ENCODE measurements at regions not wholly inside any gene's neighbourhood (a gene's known extent, or its start where the extent isn't known, plus 50 kb on each side); places are given as distances from the start of the nearest gene placed in this dataset.

DNA sequence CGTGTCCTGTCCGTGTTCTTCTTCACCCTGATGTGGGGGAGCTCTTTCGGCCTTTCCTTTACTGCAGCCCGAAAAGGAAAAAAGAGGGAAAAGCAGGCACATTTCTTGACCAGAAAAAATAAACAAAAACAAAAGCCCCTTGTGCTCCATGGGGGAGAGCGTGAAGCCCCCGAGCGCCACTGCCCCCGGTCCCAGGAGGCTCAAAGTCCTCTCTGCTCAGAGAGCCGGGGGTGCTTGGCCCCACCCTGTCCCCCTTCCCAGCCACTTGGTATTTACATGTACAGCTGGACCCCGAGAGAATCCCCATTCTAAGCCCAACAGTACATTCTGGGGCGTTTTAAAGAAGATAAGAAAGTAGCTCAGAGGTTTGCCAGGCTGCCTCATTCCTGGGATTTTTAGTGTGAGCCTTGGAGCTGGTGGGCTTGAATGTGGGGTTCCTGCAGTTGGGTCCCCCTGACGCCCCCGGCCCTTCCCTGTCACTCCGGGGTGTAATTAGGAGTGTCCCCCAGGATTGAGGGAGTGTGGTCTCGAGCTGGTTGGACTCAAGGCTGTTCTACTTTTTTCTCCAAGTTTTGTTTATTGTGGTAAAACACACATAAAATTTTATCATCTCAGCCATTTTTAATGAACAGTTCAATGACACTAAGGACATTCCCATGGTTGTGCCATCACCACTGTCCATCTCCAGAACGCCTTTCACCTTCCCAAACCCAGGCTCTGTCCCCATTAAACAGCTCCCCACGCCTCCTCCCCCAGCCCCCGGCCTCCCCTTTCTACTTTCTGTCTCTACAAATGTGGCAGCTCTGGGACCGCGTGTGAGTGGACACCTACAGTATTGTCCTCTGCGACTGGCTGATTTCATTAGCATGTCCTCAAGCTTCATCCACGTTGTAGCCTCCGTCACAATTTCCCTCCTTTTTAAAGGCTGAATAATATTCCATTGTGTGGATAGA is 55.7 kb upstream of the BHLHE23 start:
- Histone ChIP-seq H3K27me3 (replicated peaks in 1 of 4; ENCODE audit: control extremely low read depth in 1 of 4, control insufficient read depth in 3 of 4, insufficient read depth in 4 of 4, low read length in 3 of 4) (peaks cover 0 to 25% (median 3%) of the 10 kb centered on the region in 4 experiments), H3K9me3 (ENCODE audit: control extremely low read depth in 1 of 3, control insufficient read depth in 2 of 3, insufficient read depth in 1 of 3, low read length in 2 of 3) (peaks cover 0 to 12% (median 0%) of the 10 kb centered on the region in 3 donors), H3K79me2 (ENCODE audit: control insufficient read depth, insufficient read depth, low read length) (no peaks in the 10 kb centered on the region), H4K20me1 (ENCODE audit: control insufficient read depth, insufficient read depth, low read length, poor library complexity, severe bottlenecking) (no peaks in the 10 kb centered on the region), H3K27ac (ENCODE audit: low read length in 2 of 2) (no peak overlapping the region), H3K4me2 (replicated peaks; ENCODE audit: low read depth, low read length, poor library complexity, severe bottlenecking) (no peak overlapping the region), H3K4me1 (ENCODE audit: control insufficient read depth in 2 of 2, insufficient read depth in 2 of 2, low read length in 2 of 2) (no peaks in the 10 kb centered on the region), H3K9ac (ENCODE audit: low read length) (no peak overlapping the region), H3K36me3 (replicated peaks in 1 of 2; ENCODE audit: control extremely low read depth in 1 of 2, control insufficient read depth in 1 of 2, extremely low read depth in 1 of 2, insufficient read depth in 2 of 2, low read length in 1 of 2) (no peaks in the 10 kb centered on the region), H3K4me3 (ENCODE audit: control extremely low read depth in 1 of 5, extremely low read depth in 1 of 5, insufficient read depth in 1 of 5, low read depth in 2 of 5, low read length in 4 of 5) (no peak overlapping the region), H2AFZ (ENCODE audit: insufficient read depth, low read depth, low read length, poor library complexity, severe bottlenecking) (no peak overlapping the region)
- POLR2A ChIA-PET: no interaction called here
- Mint-ChIP-seq H3K4me1 (no peaks in the 10 kb centered on the region), H3K27me3 (peaks cover 24% of the 10 kb centered on the region), H3K9me3 (ENCODE audit: insufficient read depth) (no peaks in the 10 kb centered on the region), H3K4me3 (no peak overlapping the region), H3K27ac (no peak overlapping the region)
- TF ChIP-seq, protein P1, sequence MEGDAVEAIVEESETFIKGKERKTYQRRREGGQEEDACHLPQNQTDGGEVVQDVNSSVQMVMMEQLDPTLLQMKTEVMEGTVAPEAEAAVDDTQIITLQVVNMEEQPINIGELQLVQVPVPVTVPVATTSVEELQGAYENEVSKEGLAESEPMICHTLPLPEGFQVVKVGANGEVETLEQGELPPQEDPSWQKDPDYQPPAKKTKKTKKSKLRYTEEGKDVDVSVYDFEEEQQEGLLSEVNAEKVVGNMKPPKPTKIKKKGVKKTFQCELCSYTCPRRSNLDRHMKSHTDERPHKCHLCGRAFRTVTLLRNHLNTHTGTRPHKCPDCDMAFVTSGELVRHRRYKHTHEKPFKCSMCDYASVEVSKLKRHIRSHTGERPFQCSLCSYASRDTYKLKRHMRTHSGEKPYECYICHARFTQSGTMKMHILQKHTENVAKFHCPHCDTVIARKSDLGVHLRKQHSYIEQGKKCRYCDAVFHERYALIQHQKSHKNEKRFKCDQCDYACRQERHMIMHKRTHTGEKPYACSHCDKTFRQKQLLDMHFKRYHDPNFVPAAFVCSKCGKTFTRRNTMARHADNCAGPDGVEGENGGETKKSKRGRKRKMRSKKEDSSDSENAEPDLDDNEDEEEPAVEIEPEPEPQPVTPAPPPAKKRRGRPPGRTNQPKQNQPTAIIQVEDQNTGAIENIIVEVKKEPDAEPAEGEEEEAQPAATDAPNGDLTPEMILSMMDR (IDR thresholded peaks at IDR 0.05): no peak
- no peak for TF ChIP-seq EZH2 (IDR thresholded peaks at IDR 0.05; ENCODE audit: borderline replicate concordance, insufficient read depth, low read depth, low read length, poor library complexity, severe bottlenecking)
- intact Hi-C loops (cut with micrococcal nuclease): no loop called here
- WGBS (ENCODE audit: insufficient coverage): 89% methylated on average over 13 of the region's 23 CpGs
- ATAC-seq (ENCODE audit: low read depth) (no peak), DNase-seq (no peak)
- CTCF ChIA-PET: no interaction called here

DNA sequence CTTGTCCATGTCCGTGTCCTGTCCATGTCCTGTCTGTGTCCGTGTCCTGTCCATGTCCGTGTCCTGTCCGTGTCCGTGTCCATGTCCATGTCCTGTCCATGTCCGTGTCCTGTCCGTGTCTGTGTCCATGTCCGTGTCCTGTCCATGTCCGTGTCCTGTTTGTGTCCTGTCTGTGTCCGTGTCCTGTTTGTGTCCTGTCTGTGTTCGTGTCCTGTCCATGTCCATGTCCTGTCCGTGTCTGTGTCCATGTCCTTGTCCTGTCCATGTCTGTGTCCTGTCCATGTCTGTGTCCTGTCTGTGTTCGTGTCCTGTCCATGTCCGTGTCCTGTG is 55.0 kb upstream of the BHLHE23 start:
- WGBS (ENCODE audit: insufficient coverage): 94% methylated on average over 14 of the region's 14 CpGs
- no peak for ATAC-seq (ENCODE audit: low read depth)
- Histone ChIP-seq H3K36me3 (replicated peaks in 1 of 2; ENCODE audit: control extremely low read depth in 1 of 2, control insufficient read depth in 1 of 2, extremely low read depth in 1 of 2, insufficient read depth in 2 of 2, low read length in 1 of 2) (no peaks in the 10 kb centered on the region), H3K9me3 (ENCODE audit: control extremely low read depth in 1 of 3, control insufficient read depth in 2 of 3, insufficient read depth in 1 of 3, low read length in 2 of 3) (peaks cover 0 to 13% (median 0%) of the 10 kb centered on the region in 3 donors), H3K27ac (ENCODE audit: low read length in 2 of 2) (no peak overlapping the region), H3K27me3 (replicated peaks in 1 of 4; ENCODE audit: control extremely low read depth in 1 of 4, control insufficient read depth in 3 of 4, insufficient read depth in 4 of 4, low read length in 3 of 4) (peaks cover 0 to 27% (median 3%) of the 10 kb centered on the region in 4 experiments), H3K4me2 (replicated peaks; ENCODE audit: low read depth, low read length, poor library complexity, severe bottlenecking) (no peak overlapping the region), H3K9ac (ENCODE audit: low read length) (no peak overlapping the region), H2AFZ (ENCODE audit: insufficient read depth, low read depth, low read length, poor library complexity, severe bottlenecking) (no peak overlapping the region), H3K79me2 (ENCODE audit: control insufficient read depth, insufficient read depth, low read length) (no peaks in the 10 kb centered on the region), H3K4me3 (ENCODE audit: control extremely low read depth in 1 of 5, extremely low read depth in 1 of 5, insufficient read depth in 1 of 5, low read depth in 2 of 5, low read length in 4 of 5) (no peak overlapping the region), H3K4me1 (ENCODE audit: control insufficient read depth in 2 of 2, insufficient read depth in 2 of 2, low read length in 2 of 2) (peaks cover 0 to under 1% of the 10 kb centered on the region in 2 donors), H4K20me1 (ENCODE audit: control insufficient read depth, insufficient read depth, low read length, poor library complexity, severe bottlenecking) (no peaks in the 10 kb centered on the region)
- Mint-ChIP-seq H3K27me3 (peaks cover 17% of the 10 kb centered on the region), H3K9me3 (ENCODE audit: insufficient read depth) (no peaks in the 10 kb centered on the region), H3K4me3 (no peak overlapping the region), H3K27ac (no peak overlapping the region), H3K4me1 (no peaks in the 10 kb centered on the region)
- POLR2A ChIA-PET: no interaction called here
- intact Hi-C loops (cut with micrococcal nuclease): no loop called here
- no peak for TF ChIP-seq EZH2 (IDR thresholded peaks at IDR 0.05; ENCODE audit: borderline replicate concordance, insufficient read depth, low read depth, low read length, poor library complexity, severe bottlenecking)
- TF ChIP-seq, protein P1 (IDR thresholded peaks at IDR 0.05): no peak
- CTCF ChIA-PET: no interaction called here
- DNase-seq: no peak

All from B cell (primary cell).